H9 (cell line): ENCODE measurements at regions not wholly inside any gene's neighbourhood (a gene's known extent, or its start where the extent isn't known, plus 50 kb on each side); places are given as distances from the start of the nearest gene placed in this dataset.

Source experiments
- DNase-seq: peaks from one replicate; pipeline ENCODE4 v3.0.0-alpha.2; 2017
- H2AFZ ChIP-seq: one replicate; pipeline ENCODE4 v1.6.1; 2013; ENCODE audit warnings: mild to moderate bottlenecking, low read length, control low read depth, moderate library complexity
- H2AK5ac ChIP-seq: 2 replicates; pipeline ENCODE4 v1.6.1; 2013; ENCODE audit warnings: low read length, control low read depth, mixed read lengths; ENCODE audit not compliant: insufficient read length
- H2BK120ac ChIP-seq: one replicate; pipeline ENCODE4 v1.6.1; 2013; ENCODE audit warnings: low read depth, mild to moderate bottlenecking, low read length, control low read depth, inconsistent platforms; ENCODE audit not compliant: poor library complexity, severe bottlenecking
- H2BK12ac ChIP-seq: 2 replicates; pipeline ENCODE4 v1.6.1; 2013; ENCODE audit warnings: low read length, control low read depth, mixed read lengths, low read depth; ENCODE audit not compliant: insufficient read length
- H2BK15ac ChIP-seq: 2 replicates; pipeline ENCODE4 v1.6.1; 2013; ENCODE audit warnings: low read depth, low read length, control low read depth
- H2BK20ac ChIP-seq: one replicate; pipeline ENCODE4 v1.6.1; 2013; ENCODE audit warnings: low read depth, mild to moderate bottlenecking, low read length, control low read depth, inconsistent platforms; ENCODE audit not compliant: poor library complexity, severe bottlenecking
- H2BK5ac ChIP-seq: 2 replicates; pipeline ENCODE4 v1.6.1; 2013; ENCODE audit warnings: low read length, control low read depth, mixed read lengths; ENCODE audit not compliant: insufficient read length
- H3K14ac ChIP-seq: 2 replicates; pipeline ENCODE4 v1.6.1; 2013; ENCODE audit warnings: low read length, control low read depth; ENCODE audit not compliant: insufficient read depth
- H3K18ac ChIP-seq: 2 replicates; pipeline ENCODE4 v1.6.1; 2013; ENCODE audit warnings: low read depth, mild to moderate bottlenecking, mixed read lengths, low read length, control low read depth; ENCODE audit not compliant: insufficient read length
- H3K23ac ChIP-seq: 2 replicates; pipeline ENCODE4 v1.6.1; 2013; ENCODE audit warnings: low read length, control low read depth, mixed read lengths, low read depth; ENCODE audit not compliant: insufficient read length
- H3K23me2 ChIP-seq: 2 replicates; pipeline ENCODE4 v1.6.1; 2013; ENCODE audit warnings: low read depth, mild to moderate bottlenecking, mixed read lengths, low read length, control low read depth; ENCODE audit not compliant: insufficient read length, poor library complexity, severe bottlenecking
- H3K27ac ChIP-seq: 2 replicates; pipeline ENCODE4 v1.5.1; 2013; ENCODE audit warnings: low read length, control low read depth, mixed read lengths, low read depth; ENCODE audit not compliant: insufficient read length
- H3K27me3 ChIP-seq: 2 replicates; pipeline ENCODE4 v1.6.1; 2013; ENCODE audit warnings: low read length, control low read depth, inconsistent platforms; ENCODE audit not compliant: insufficient read depth
- H3K4ac ChIP-seq: 2 replicates; pipeline ENCODE4 v1.6.1; 2013; ENCODE audit warnings: low read depth, mild to moderate bottlenecking, control low read depth, inconsistent platforms, low read length, moderate library complexity
- H3K4me1 ChIP-seq: 2 replicates; pipeline ENCODE4 v1.6.1; 2013; ENCODE audit warnings: low read length, control low read depth, inconsistent platforms; ENCODE audit not compliant: insufficient read depth
- H3K4me2 ChIP-seq: 2 replicates; pipeline ENCODE4 v1.6.1; 2013; ENCODE audit warnings: low read length, control low read depth, mixed read lengths; ENCODE audit not compliant: insufficient read length, insufficient read depth
- H3K56ac ChIP-seq: 2 replicates; pipeline ENCODE4 v1.6.1; 2013; ENCODE audit warnings: low read depth, mild to moderate bottlenecking, mixed read lengths, low read length, control low read depth; ENCODE audit not compliant: insufficient read length
- H3K79me1 ChIP-seq: 2 replicates; pipeline ENCODE4 v1.6.1; 2013; ENCODE audit warnings: low read depth, mild to moderate bottlenecking, moderate library complexity, low read length, control low read depth, inconsistent platforms; ENCODE audit not compliant: insufficient read depth, poor library complexity, severe bottlenecking
- H3K79me2 ChIP-seq: 2 replicates; pipeline ENCODE4 v1.6.1; 2013; ENCODE audit warnings: low read length, control low read depth, inconsistent platforms; ENCODE audit not compliant: insufficient read depth
- H3K9ac ChIP-seq: 2 replicates; pipeline ENCODE4 v1.6.1; 2013; ENCODE audit warnings: low read length, control low read depth, mixed read lengths; ENCODE audit not compliant: insufficient read length; ENCODE audit errors: extremely low read depth
- H3K9me3 ChIP-seq: one replicate; pipeline ENCODE4 v1.6.1; 2013; ENCODE audit warnings: low read depth, low read length, inconsistent platforms; ENCODE audit not compliant: control insufficient read depth
- H3T11ph ChIP-seq: one replicate; pipeline ENCODE4 v1.6.1; 2013; ENCODE audit warnings: mild to moderate bottlenecking, low read length, control low read depth, inconsistent platforms
- H4K20me1 ChIP-seq: one replicate; pipeline ENCODE4 v1.6.1; 2013; ENCODE audit not compliant: control insufficient read depth, insufficient read length, insufficient read depth
- H4K5ac ChIP-seq: 2 replicates; pipeline ENCODE4 v1.6.1; 2013; ENCODE audit warnings: low read depth, mild to moderate bottlenecking, mixed read lengths, low read length, control low read depth; ENCODE audit not compliant: insufficient read length
- H4K8ac ChIP-seq: replicated peaks from 2 replicates; pipeline ENCODE4 v1.6.1; 2013; ENCODE audit warnings: low read length, control low read depth, mixed read lengths, low read depth; ENCODE audit not compliant: insufficient read length
- H4K91ac ChIP-seq: 2 replicates; pipeline ENCODE4 v1.6.1; 2013; ENCODE audit warnings: low read depth, mild to moderate bottlenecking, moderate library complexity, mixed read lengths, low read length, control low read depth; ENCODE audit not compliant: insufficient read length
- H3K27ac Mint-ChIP-seq, 3 experiments: 2 replicates in 2 of 3; 3 replicates in 1 of 3; pipeline ENCODE4 v1.8.0; 2020 to 2021; ENCODE audit warnings: mixed read lengths in 3 of 3, mild to moderate bottlenecking in 1 of 3, moderate library complexity in 1 of 3
- H3K27me3 Mint-ChIP-seq: 2 replicates; pipeline ENCODE4 v1.8.0; 2021; ENCODE audit warnings: low read depth, mild to moderate bottlenecking, moderate library complexity, mixed read lengths
- H3K36me3 Mint-ChIP-seq, 3 experiments: 2 replicates in 2 of 3; 3 replicates in 1 of 3; pipeline ENCODE4 v1.8.0; 2020 to 2021; ENCODE audit warnings: low read depth in 3 of 3, mixed read lengths in 3 of 3; ENCODE audit not compliant: insufficient read depth in 1 of 3
- H3K4me1 Mint-ChIP-seq, 2 experiments: 2 replicates each; pipeline ENCODE4 v1.8.0; 2020; ENCODE audit warnings: mixed read lengths in 2 of 2
- H3K4me3 Mint-ChIP-seq, 2 experiments: 2 replicates in 1 of 2; 3 replicates in 1 of 2; pipeline ENCODE4 v1.8.0; 2020 to 2021; ENCODE audit warnings: mild to moderate bottlenecking in 2 of 2, mixed read lengths in 2 of 2, moderate library complexity in 1 of 2
- H3K9me3 Mint-ChIP-seq, 2 experiments: 2 replicates in 1 of 2; 3 replicates in 1 of 2; pipeline ENCODE4 v1.8.0; 2020; ENCODE audit warnings: mild to moderate bottlenecking in 2 of 2, mixed read lengths in 2 of 2, moderate library complexity in 1 of 2
- WGBS: extraction: QIAGEN DNeasy Blood & Tissue Kit; methylation state at CpG from one replicate; pipeline ENCODE4 v1.1.7; 2013; ENCODE audit warnings: missing lambda C conversion rate, low lambda C conversion rate, mixed read lengths; ENCODE audit not compliant: insufficient read length; ENCODE audit errors: extremely low coverage; 5-methylcytosine and 5-hydroxymethylcytosine counted together
- TF ChIP-seq, protein P1 (sequence below): fragments of 200-600 bp; sonication (generic); conservative IDR thresholded peaks from 3 replicates; pipeline ENCODE4 v1.8.0; 2021; ENCODE audit warnings: antibody characterized with exemption, mild to moderate bottlenecking

- Histone ChIP-seq H2AFZ (no peak overlapping the region), H3K18ac (no peak overlapping the region), H3K4me1 (no peaks in the 10 kb centered on the region), H3K23me2 (no peaks in the 10 kb centered on the region), H2BK15ac (no peak overlapping the region), H4K20me1 (no peaks in the 10 kb centered on the region), H3K4me2 (no peak overlapping the region), H2BK20ac (no peak overlapping the region), H3K56ac (no peak overlapping the region), H2AK5ac (no peak overlapping the region), H3K27me3 (no peaks in the 10 kb centered on the region), H3K4ac (no peak overlapping the region), H3K9ac (no peak overlapping the region), H3T11ph (no peak overlapping the region), H4K5ac (no peak overlapping the region), H3K14ac (no peak overlapping the region), H3K27ac (no peak overlapping the region), H2BK5ac (no peak overlapping the region), H4K8ac (no peak overlapping the region), H4K91ac (no peak overlapping the region), H2BK12ac (no peak overlapping the region), H2BK120ac (no peak overlapping the region), H3K79me2 (no peaks in the 10 kb centered on the region), H3K79me1 (no peaks in the 10 kb centered on the region), H3K9me3 (no peaks in the 10 kb centered on the region), H3K23ac (no peak overlapping the region)
- Mint-ChIP-seq H3K27ac (no peak overlapping the region), H3K4me1 (no peaks in the 10 kb centered on the region), H3K36me3 (peaks cover 0 to 5% (median 0%) of the 10 kb centered on the region in 3 experiments; a peak in 1 of 7 replicates), H3K4me3 (no peak overlapping the region), H3K27me3 (no peaks in the 10 kb centered on the region), H3K9me3 (0 out of 5 replicates have a peak, but pooled peaks cover 0 to 2% of the 10 kb centered on the region in 2 experiments)
- TF ChIP-seq, protein P1, sequence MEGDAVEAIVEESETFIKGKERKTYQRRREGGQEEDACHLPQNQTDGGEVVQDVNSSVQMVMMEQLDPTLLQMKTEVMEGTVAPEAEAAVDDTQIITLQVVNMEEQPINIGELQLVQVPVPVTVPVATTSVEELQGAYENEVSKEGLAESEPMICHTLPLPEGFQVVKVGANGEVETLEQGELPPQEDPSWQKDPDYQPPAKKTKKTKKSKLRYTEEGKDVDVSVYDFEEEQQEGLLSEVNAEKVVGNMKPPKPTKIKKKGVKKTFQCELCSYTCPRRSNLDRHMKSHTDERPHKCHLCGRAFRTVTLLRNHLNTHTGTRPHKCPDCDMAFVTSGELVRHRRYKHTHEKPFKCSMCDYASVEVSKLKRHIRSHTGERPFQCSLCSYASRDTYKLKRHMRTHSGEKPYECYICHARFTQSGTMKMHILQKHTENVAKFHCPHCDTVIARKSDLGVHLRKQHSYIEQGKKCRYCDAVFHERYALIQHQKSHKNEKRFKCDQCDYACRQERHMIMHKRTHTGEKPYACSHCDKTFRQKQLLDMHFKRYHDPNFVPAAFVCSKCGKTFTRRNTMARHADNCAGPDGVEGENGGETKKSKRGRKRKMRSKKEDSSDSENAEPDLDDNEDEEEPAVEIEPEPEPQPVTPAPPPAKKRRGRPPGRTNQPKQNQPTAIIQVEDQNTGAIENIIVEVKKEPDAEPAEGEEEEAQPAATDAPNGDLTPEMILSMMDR, result no peak
- WGBS, result no CpG with 5 or more reads among the region's 3 CpGs
- no peak for DNase-seq
Observed at GRCh38 chr7:17472518-17472917, 174.1 kb downstream of the AHR start.
